ENCODE measurements at regions not wholly inside any gene's neighbourhood (a gene's known extent, or its start where the extent isn't known, plus 50 kb on each side); places are given as distances from the start of the nearest gene placed in this dataset.

GRCh38 chr18:39414009-39414700 lies 1848.6 kb upstream of the CELF4 start:
- H3K4me2 ChIP-seq, result no peak overlapping the region
- no peaks in the 10 kb centered on the region for H3K79me2 ChIP-seq (ENCODE audit: insufficient read depth, low read depth)
- no peak overlapping the region for H2AFZ ChIP-seq (ENCODE audit: low read depth)
- H4K20me1 ChIP-seq (ENCODE audit: insufficient read depth), result no peaks in the 10 kb centered on the region
- no peaks in the 10 kb centered on the region for H3K36me3 ChIP-seq (ENCODE audit: insufficient read depth)
- H3K9ac ChIP-seq, result no peak overlapping the region
- no peak overlapping the region for H3K4me3 ChIP-seq (IDR thresholded peaks at IDR 0.05; ENCODE audit: insufficient read depth, low read depth, low read length)
- no peaks in the 10 kb centered on the region for H3K27me3 ChIP-seq (ENCODE audit: insufficient read depth, low read depth)
- H3K27ac ChIP-seq, result no peak overlapping the region
- TF ChIP-seq CTCF (conservative IDR thresholded peaks at IDR 0.05; ENCODE audit: low read depth, low read length), result no peak
- no peaks in the 10 kb centered on the region for H3K4me1 ChIP-seq (ENCODE audit: low read depth, poor library complexity, severe bottlenecking)

GRCh38 chr18:39406941-39407340 lies 1841.3 kb upstream of the CELF4 start:
- no peaks in the 10 kb centered on the region for H4K20me1 ChIP-seq (ENCODE audit: insufficient read depth)
- no peak overlapping the region for H3K4me3 ChIP-seq (IDR thresholded peaks at IDR 0.05; ENCODE audit: insufficient read depth, low read depth, low read length)
- H3K27ac ChIP-seq, result no peak overlapping the region
- no peak overlapping the region for H3K9ac ChIP-seq
- no peaks in the 10 kb centered on the region for H3K27me3 ChIP-seq (ENCODE audit: insufficient read depth, low read depth)
- H3K4me2 ChIP-seq, result no peak overlapping the region
- no peaks in the 10 kb centered on the region for H3K79me2 ChIP-seq (ENCODE audit: insufficient read depth, low read depth)
- no peaks in the 10 kb centered on the region for H3K36me3 ChIP-seq (ENCODE audit: insufficient read depth)
- no peaks in the 10 kb centered on the region for H3K4me1 ChIP-seq (ENCODE audit: low read depth, poor library complexity, severe bottlenecking)
- no peak overlapping the region for H2AFZ ChIP-seq (ENCODE audit: low read depth)
- TF ChIP-seq CTCF (conservative IDR thresholded peaks at IDR 0.05; ENCODE audit: low read depth, low read length), result no peak

- Histone ChIP-seq H3K9ac (no peak overlapping the region), H3K27me3 (ENCODE audit: insufficient read depth, low read depth) (no peaks in the 10 kb centered on the region), H3K4me2 (no peak overlapping the region), H3K79me2 (ENCODE audit: insufficient read depth, low read depth) (no peaks in the 10 kb centered on the region), H3K36me3 (ENCODE audit: insufficient read depth) (no peaks in the 10 kb centered on the region), H3K4me3 (IDR thresholded peaks at IDR 0.05; ENCODE audit: insufficient read depth, low read depth, low read length) (no peak overlapping the region), H4K20me1 (ENCODE audit: insufficient read depth) (no peaks in the 10 kb centered on the region), H2AFZ (ENCODE audit: low read depth) (no peak overlapping the region), H3K4me1 (ENCODE audit: low read depth, poor library complexity, severe bottlenecking) (no peaks in the 10 kb centered on the region), H3K27ac (no peak overlapping the region)
- TF ChIP-seq CTCF (conservative IDR thresholded peaks at IDR 0.05; ENCODE audit: low read depth, low read length), result no peak
Measured at GRCh38 chr18:39403121-39403520, 1837.5 kb upstream of the CELF4 start.

GRCh38 chr18:39399662-39400061 lies 1834.1 kb upstream of the CELF4 start:
- Histone ChIP-seq H3K27me3 (ENCODE audit: insufficient read depth, low read depth) (no peaks in the 10 kb centered on the region), H3K4me3 (IDR thresholded peaks at IDR 0.05; ENCODE audit: insufficient read depth, low read depth, low read length) (no peak overlapping the region), H3K4me2 (no peak overlapping the region), H2AFZ (ENCODE audit: low read depth) (no peak overlapping the region), H3K4me1 (ENCODE audit: low read depth, poor library complexity, severe bottlenecking) (no peaks in the 10 kb centered on the region), H3K79me2 (ENCODE audit: insufficient read depth, low read depth) (no peaks in the 10 kb centered on the region), H4K20me1 (ENCODE audit: insufficient read depth) (no peaks in the 10 kb centered on the region), H3K27ac (no peak overlapping the region), H3K9ac (no peak overlapping the region), H3K36me3 (ENCODE audit: insufficient read depth) (no peaks in the 10 kb centered on the region)
- no peak for TF ChIP-seq CTCF (conservative IDR thresholded peaks at IDR 0.05; ENCODE audit: low read depth, low read length)
